HFF-Myc (cell line): ENCODE measurements at regions not wholly inside any gene's neighbourhood (a gene's known extent, or its start where the extent isn't known, plus 50 kb on each side); places are given as distances from the start of the nearest gene placed in this dataset.

Source experiments
- DNase-seq: peaks from one replicate; pipeline ENCODE4 v3.0.0-alpha.2; 2011; ENCODE audit warnings: low read depth; ENCODE audit errors: extremely low read depth
- H3K4me3 ChIP-seq: replicated peaks from 2 replicates; pipeline ENCODE4 v1.5.1; 2011; ENCODE audit warnings: low read depth, mild to moderate bottlenecking, control low read depth, low read length
- TF ChIP-seq, protein P1 (sequence below): IDR thresholded peaks from 2 replicates; pipeline ENCODE4 v1.5.1; 2012; ENCODE audit warnings: mild to moderate bottlenecking, low read depth, low read length, control low read depth; ENCODE audit errors: missing control alignments

DNA sequence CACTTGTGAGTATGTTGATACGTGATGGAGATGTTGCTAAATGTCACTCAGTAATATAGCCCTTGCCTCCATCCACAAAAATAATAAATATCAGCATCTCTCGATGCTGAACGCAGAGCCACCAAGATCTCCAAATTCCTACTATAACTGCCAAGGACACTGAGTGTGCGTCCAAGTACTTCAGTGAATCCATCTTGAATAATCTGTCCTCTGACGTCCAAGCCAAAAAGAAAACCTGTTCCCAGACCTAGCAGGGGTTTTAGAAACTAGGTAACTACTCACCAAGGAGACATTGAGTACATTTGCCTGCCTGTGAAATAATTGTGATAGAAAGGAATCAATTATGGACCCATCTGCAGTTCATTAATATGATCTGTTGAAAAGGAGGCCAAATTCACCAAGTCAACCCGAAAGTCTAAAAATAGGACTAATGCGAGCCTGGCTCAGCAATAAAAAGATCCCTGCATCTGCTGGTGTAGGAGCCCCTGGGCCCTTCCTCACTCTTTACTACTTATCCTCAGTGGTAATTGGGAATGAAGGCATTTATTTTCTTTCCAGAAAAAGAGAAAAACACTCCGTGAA lies 226.9 kb upstream of the IRF2BP2 start:
- TF ChIP-seq, protein P1, sequence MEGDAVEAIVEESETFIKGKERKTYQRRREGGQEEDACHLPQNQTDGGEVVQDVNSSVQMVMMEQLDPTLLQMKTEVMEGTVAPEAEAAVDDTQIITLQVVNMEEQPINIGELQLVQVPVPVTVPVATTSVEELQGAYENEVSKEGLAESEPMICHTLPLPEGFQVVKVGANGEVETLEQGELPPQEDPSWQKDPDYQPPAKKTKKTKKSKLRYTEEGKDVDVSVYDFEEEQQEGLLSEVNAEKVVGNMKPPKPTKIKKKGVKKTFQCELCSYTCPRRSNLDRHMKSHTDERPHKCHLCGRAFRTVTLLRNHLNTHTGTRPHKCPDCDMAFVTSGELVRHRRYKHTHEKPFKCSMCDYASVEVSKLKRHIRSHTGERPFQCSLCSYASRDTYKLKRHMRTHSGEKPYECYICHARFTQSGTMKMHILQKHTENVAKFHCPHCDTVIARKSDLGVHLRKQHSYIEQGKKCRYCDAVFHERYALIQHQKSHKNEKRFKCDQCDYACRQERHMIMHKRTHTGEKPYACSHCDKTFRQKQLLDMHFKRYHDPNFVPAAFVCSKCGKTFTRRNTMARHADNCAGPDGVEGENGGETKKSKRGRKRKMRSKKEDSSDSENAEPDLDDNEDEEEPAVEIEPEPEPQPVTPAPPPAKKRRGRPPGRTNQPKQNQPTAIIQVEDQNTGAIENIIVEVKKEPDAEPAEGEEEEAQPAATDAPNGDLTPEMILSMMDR: no peak
- DNase-seq: no peak
- no peak overlapping the region for H3K4me3 ChIP-seq

DNA sequence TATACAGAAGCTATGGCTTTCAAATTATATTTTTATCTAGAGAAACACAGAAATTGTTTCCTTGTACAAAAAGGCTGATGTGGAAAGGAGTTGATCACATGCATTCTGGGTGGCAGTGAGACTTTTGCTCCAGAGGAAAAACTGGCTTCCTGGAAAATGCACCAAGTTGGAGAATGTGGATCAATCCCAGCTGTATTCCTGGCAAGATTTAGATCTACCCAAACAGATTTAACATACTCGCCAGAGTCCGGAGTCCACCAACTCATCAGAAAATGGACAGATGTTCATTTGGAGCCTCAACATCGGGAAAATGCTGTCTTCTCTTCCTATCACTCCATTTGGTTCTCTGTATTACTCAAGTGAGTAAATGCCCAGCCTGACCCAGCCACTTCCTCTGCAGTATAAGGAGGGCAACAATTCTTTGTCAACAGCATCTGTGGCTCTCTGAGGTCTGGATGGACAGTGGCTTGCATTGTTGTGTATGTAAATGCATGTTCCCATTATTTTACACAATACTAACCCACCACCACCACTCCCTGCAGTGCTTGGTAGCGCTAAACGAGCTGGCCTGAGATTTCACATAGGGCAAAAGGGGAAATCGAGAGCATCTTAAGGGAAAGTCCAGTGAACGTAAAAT lies 226.2 kb upstream of the IRF2BP2 start:
- no peak overlapping the region for H3K4me3 ChIP-seq
- no peak for DNase-seq
- TF ChIP-seq, protein P1: no peak

DNA sequence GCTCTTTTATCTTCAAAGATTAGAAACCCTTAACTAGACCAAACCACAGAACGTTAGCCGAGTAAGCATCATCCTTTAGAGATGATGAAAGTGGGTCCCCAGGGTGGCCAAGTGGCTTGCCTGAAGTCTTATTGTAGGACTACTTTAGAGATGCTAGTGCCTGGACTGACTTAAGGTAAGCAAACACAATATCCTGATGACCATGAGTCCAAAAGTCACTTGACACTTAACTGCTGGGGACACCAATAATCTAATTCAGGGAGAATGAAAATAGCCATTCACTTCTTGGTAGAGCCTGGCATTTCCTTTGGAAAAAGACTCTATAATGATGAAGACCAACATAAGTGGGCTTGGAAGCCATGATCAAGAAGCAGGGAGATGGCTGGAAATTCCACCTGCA lies 225.3 kb upstream of the IRF2BP2 start:
- DNase-seq: no peak
- TF ChIP-seq, protein P1: no peak

DNA sequence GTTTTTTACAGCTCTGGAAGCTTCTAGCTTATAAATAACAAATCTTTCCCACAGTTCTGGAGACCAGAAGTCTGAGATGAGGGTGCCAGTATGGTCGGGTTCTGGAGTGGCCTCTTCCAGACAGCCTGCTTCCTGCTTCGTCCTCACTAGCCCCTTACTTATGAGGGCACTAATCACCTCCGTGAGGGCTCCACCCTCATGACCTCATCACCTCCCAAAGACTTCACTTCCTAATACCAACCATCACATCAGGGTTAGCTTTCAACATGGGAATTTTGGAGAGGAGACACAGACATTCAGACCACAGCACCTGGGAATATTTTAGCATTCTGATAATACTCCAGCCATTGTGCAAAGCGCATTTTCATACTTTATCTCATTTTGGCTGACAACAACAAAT lies 223.7 kb upstream of the IRF2BP2 start:
- no peak for DNase-seq
- no peak overlapping the region for H3K4me3 ChIP-seq
- TF ChIP-seq, protein P1: no peak

More for the DNA sequence above, 225.3 kb upstream of the IRF2BP2 start:
- H3K4me3 ChIP-seq: no peak overlapping the region

DNA sequence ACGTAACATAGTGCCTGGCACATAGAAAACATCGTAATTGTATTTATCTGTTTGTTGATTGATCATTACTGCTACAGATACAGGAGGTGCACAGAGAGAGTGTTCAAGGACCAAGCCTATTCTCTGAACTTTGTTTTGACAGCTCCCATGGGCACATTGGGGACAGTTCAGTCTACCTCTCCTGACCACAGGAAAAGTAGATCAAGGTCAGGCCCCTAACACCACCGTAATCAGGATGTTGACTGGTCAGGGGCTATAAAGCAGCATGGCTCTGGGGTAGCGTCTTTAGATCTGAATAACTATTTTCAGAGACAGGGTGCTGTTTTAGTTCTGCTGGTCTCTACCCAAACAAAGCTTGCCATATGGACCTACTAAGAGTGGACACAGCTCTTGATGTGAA lies 223.1 kb upstream of the IRF2BP2 start:
- H3K4me3 ChIP-seq: no peak overlapping the region
- TF ChIP-seq, protein P1: no peak
- DNase-seq: no peak

DNA sequence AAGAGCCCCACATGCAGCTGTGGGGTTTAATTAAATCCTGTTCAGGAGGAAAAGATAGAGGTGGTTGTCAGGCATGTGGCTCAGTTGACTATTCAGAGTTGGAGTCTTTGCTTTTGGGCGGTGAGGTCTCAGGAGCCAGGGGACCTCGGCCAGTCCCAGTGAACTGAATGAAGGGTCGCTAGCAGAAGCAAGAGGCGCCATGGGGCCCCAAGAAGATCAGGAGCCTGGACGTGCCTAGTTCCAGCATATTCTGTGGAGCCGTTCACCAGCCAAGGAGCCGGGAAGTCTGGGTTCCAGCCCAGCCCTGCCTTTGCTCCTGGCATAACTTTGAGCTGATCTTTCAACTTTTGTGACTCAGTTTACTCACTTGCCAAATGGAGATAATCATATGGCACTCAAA lies 217.7 kb upstream of the IRF2BP2 start:
- no peak overlapping the region for H3K4me3 ChIP-seq
- DNase-seq: no peak
- TF ChIP-seq, protein P1: no peak
